ENCODE measurements at regions not wholly inside any gene's neighbourhood (a gene's known extent, or its start where the extent isn't known, plus 50 kb on each side); places are given as distances from the start of the nearest gene placed in this dataset.

- no peak for TF ChIP-seq SP1 (IDR thresholded peaks at IDR 0.05)
- TF ChIP-seq, protein P1, sequence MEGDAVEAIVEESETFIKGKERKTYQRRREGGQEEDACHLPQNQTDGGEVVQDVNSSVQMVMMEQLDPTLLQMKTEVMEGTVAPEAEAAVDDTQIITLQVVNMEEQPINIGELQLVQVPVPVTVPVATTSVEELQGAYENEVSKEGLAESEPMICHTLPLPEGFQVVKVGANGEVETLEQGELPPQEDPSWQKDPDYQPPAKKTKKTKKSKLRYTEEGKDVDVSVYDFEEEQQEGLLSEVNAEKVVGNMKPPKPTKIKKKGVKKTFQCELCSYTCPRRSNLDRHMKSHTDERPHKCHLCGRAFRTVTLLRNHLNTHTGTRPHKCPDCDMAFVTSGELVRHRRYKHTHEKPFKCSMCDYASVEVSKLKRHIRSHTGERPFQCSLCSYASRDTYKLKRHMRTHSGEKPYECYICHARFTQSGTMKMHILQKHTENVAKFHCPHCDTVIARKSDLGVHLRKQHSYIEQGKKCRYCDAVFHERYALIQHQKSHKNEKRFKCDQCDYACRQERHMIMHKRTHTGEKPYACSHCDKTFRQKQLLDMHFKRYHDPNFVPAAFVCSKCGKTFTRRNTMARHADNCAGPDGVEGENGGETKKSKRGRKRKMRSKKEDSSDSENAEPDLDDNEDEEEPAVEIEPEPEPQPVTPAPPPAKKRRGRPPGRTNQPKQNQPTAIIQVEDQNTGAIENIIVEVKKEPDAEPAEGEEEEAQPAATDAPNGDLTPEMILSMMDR (IDR thresholded peaks at IDR 0.05; ENCODE audit: low read depth, low read length, missing input control), result no peak
- TF ChIP-seq HNF4G (IDR thresholded peaks at IDR 0.05), result no peak
- no peak for TF ChIP-seq TAF1 (conservative IDR thresholded peaks at IDR 0.05)
- no peak for TF ChIP-seq RXRA (IDR thresholded peaks at IDR 0.05)
- no peak for TF ChIP-seq EGR1 (IDR thresholded peaks at IDR 0.05; ENCODE audit: low read depth in 2 of 2)
- TF ChIP-seq, protein P2, sequence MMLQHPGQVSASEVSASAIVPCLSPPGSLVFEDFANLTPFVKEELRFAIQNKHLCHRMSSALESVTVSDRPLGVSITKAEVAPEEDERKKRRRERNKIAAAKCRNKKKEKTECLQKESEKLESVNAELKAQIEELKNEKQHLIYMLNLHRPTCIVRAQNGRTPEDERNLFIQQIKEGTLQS (IDR thresholded peaks at IDR 0.05), result no peak
- TF ChIP-seq HNF4A (conservative IDR thresholded peaks at IDR 0.05), result no peak
- no peak for TF ChIP-seq RAD21 (IDR thresholded peaks at IDR 0.05)
- no peak for TF ChIP-seq REST (IDR thresholded peaks at IDR 0.05)
- no peak for TF ChIP-seq NR2F2 (IDR thresholded peaks at IDR 0.05)
- TF ChIP-seq JUND (IDR thresholded peaks at IDR 0.05), result no peak
- TF ChIP-seq YY1 (IDR thresholded peaks at IDR 0.05), result no peak
- TF ChIP-seq FOXA1 (IDR thresholded peaks at IDR 0.05), result no peak
- no peak for TF ChIP-seq GABPA (IDR thresholded peaks at IDR 0.05 in 1 of 2, conservative IDR thresholded peaks at IDR 0.05 in 1 of 2)
- TF ChIP-seq, protein P3, sequence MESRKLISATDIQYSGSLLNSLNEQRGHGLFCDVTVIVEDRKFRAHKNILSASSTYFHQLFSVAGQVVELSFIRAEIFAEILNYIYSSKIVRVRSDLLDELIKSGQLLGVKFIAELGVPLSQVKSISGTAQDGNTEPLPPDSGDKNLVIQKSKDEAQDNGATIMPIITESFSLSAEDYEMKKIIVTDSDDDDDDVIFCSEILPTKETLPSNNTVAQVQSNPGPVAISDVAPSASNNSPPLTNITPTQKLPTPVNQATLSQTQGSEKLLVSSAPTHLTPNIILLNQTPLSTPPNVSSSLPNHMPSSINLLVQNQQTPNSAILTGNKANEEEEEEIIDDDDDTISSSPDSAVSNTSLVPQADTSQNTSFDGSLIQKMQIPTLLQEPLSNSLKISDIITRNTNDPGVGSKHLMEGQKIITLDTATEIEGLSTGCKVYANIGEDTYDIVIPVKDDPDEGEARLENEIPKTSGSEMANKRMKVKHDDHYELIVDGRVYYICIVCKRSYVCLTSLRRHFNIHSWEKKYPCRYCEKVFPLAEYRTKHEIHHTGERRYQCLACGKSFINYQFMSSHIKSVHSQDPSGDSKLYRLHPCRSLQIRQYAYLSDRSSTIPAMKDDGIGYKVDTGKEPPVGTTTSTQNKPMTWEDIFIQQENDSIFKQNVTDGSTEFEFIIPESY (IDR thresholded peaks at IDR 0.05), result no peak
- TF ChIP-seq MAX (IDR thresholded peaks at IDR 0.05), result no peak
- Histone ChIP-seq H3K4me3 (ENCODE audit: low read depth in 1 of 3, low read length in 3 of 3) (no peak overlapping the region), H3K27ac (ENCODE audit: low read depth in 1 of 2, low read length in 2 of 2) (no peak overlapping the region), H3K9ac (ENCODE audit: low read depth in 1 of 2, low read length in 2 of 2) (no peak overlapping the region), H3K4me1 (ENCODE audit: control insufficient read depth in 4 of 4, insufficient read depth in 4 of 4, low read length in 3 of 4) (no peaks in the 10 kb centered on the region), H3K36me3 (ENCODE audit: control insufficient read depth in 4 of 4, insufficient read depth in 3 of 4, low read depth in 1 of 4, low read length in 3 of 4) (no peaks in the 10 kb centered on the region), H3K9me3 (ENCODE audit: control insufficient read depth in 4 of 4, low read length in 3 of 4) (peaks cover 0 to 4% (median 0%) of the 10 kb centered on the region in 4 donors), H3K27me3 (ENCODE audit: control insufficient read depth in 4 of 4, insufficient read depth in 4 of 4, low read length in 3 of 4) (no peaks in the 10 kb centered on the region)
- no peak for DNase-seq (ENCODE audit: low spot score)
- 92% methylated on average over 1 of the region's 1 CpG for WGBS
Observed at GRCh38 chr6:48475275-48475674, 364.3 kb upstream of the PTCHD4 start.

DNA sequence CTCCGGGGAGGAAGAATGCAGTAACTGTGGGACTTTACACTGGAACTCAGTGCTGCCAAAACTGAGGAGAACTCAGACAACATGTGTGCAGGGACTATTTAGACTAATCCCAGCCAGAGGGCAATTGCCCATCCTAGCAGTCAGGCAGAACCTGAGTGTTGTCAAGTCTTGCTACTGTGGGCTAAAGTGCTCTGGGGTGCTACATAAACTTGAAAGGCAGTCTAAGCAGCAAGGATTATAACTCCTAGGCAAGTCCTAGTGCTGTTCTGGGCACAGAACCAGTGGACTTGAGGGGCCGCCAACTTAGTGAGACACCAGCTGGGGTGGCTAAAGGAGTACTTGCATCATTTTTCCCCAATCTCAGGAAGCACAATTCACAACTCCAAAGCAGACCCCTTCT is 363.8 kb upstream of the PTCHD4 start:
- Histone ChIP-seq H3K9ac (ENCODE audit: low read depth in 1 of 2, low read length in 2 of 2) (no peak overlapping the region), H3K27ac (ENCODE audit: low read depth in 1 of 2, low read length in 2 of 2) (no peak overlapping the region), H3K4me3 (ENCODE audit: low read depth in 1 of 3, low read length in 3 of 3) (no peak overlapping the region), H3K9me3 (ENCODE audit: control insufficient read depth in 4 of 4, low read length in 3 of 4) (peaks cover 0 to 4% (median 0%) of the 10 kb centered on the region in 4 donors), H3K27me3 (ENCODE audit: control insufficient read depth in 4 of 4, insufficient read depth in 4 of 4, low read length in 3 of 4) (no peaks in the 10 kb centered on the region), H3K4me1 (ENCODE audit: control insufficient read depth in 4 of 4, insufficient read depth in 4 of 4, low read length in 3 of 4) (no peaks in the 10 kb centered on the region), H3K36me3 (ENCODE audit: control insufficient read depth in 4 of 4, insufficient read depth in 3 of 4, low read depth in 1 of 4, low read length in 3 of 4) (no peaks in the 10 kb centered on the region)
- no peak for DNase-seq (ENCODE audit: low spot score)
- TF ChIP-seq REST (IDR thresholded peaks at IDR 0.05) (no peak), HNF4A (conservative IDR thresholded peaks at IDR 0.05) (no peak), MAX (IDR thresholded peaks at IDR 0.05) (no peak)
- 82% methylated on average over 2 of the region's 2 CpGs for WGBS

Data from liver (tissue), 8 donors.